MG63 (cell line): ENCODE measurements at regions not wholly inside any gene's neighbourhood (a gene's known extent, or its start where the extent isn't known, plus 50 kb on each side); places are given as distances from the start of the nearest gene placed in this dataset.

Source experiments
- DNase-seq: peaks from one replicate; pipeline ENCODE4 v3.0.0-alpha.2; 2020
- H3K27me3 ChIP-seq: fragments of 250-450 bp; sonication (Bioruptor Pico); 2 replicates; pipeline ENCODE4 v1.5.1; 2020; ENCODE audit warnings: mild to moderate bottlenecking, moderate library complexity
- H3K36me3 ChIP-seq: fragments of 250-450 bp; sonication (Bioruptor Pico); 2 replicates; pipeline ENCODE4 v1.5.1; 2020; ENCODE audit warnings: mild to moderate bottlenecking, moderate library complexity
- H3K4me3 ChIP-seq: fragments of 250-450 bp; sonication (Bioruptor Pico); 2 replicates; pipeline ENCODE4 v1.5.1; 2020; ENCODE audit warnings: mild to moderate bottlenecking, moderate library complexity
- H3K9me3 ChIP-seq: fragments of 250-450 bp; sonication (Bioruptor Pico); 2 replicates; pipeline ENCODE4 v1.5.1; 2020; ENCODE audit warnings: mild to moderate bottlenecking, moderate library complexity

- Histone ChIP-seq H3K36me3 (no peaks in the 10 kb centered on the region), H3K27me3 (no peaks in the 10 kb centered on the region), H3K4me3 (no peak overlapping the region), H3K9me3 (no peaks in the 10 kb centered on the region)
- DNase-seq, result no peak
Observed at GRCh38 chr2:16007167-16007934, 67.0 kb downstream of the MYCN start.

- no peaks in the 10 kb centered on the region for H3K27me3 ChIP-seq
- no peak overlapping the region for H3K4me3 ChIP-seq
- no peaks in the 10 kb centered on the region for H3K9me3 ChIP-seq
- no peaks in the 10 kb centered on the region for H3K36me3 ChIP-seq
- DNase-seq, result no peak
Observed at GRCh38 chr2:16006537-16007166, 66.3 kb downstream of the MYCN start.

DNA sequence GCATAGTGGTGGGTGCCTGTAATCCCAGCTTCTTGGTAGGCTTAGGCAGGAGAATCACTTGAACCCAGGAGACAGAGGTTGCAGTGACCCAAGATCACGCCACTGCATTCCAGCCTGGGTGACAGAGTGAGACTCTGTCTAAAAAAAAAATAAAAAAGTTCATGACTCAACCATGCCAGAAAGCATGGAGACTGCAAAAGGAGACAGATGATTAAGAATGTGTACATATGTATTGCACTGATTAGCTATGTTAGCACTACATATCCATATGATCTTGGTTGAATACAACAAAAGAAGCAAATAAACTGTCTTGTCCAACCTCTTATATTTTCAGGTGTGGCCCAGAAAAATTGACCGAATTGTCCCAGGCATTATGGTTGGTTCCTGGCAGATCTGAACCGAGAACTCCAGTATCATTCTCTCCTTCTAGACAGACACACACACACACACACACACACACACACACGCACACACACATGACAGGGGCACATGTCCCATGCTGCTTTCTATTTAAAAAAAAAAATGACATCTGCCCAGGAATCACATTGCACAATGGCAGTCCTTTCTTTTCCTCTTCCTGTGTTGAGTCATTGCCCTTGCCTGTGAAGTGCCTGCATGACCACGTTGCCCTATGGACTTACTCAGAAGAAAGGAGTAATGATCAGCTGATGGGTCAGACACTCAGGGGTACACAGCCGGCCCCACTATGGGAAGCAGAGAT is 65.6 kb downstream of the MYCN start:
- DNase-seq, result peak; percentile 15
- Histone ChIP-seq H3K9me3 (no peaks in the 10 kb centered on the region), H3K4me3 (no peak overlapping the region), H3K36me3 (no peaks in the 10 kb centered on the region), H3K27me3 (no peaks in the 10 kb centered on the region)

GRCh38 chr2:16005389-16005788 is 65.0 kb downstream of the MYCN start:
- Histone ChIP-seq H3K9me3 (no peaks in the 10 kb centered on the region), H3K36me3 (no peaks in the 10 kb centered on the region), H3K4me3 (no peak overlapping the region), H3K27me3 (no peaks in the 10 kb centered on the region)
- DNase-seq, result no peak

- Histone ChIP-seq H3K27me3 (no peaks in the 10 kb centered on the region; the same call in 1 of the 2 replicates), H3K9me3 (no peaks in the 10 kb centered on the region), H3K4me3 (no peak overlapping the region), H3K36me3 (no peaks in the 10 kb centered on the region)
- DNase-seq, result no peak
Observed at GRCh38 chr2:16003809-16004208, 63.5 kb downstream of the MYCN start.

- no peaks in the 10 kb centered on the region; the same call in 1 of the 2 replicates for H3K27me3 ChIP-seq
- no peaks in the 10 kb centered on the region for H3K9me3 ChIP-seq
- DNase-seq, result no peak
- H3K4me3 ChIP-seq, result no peak overlapping the region
- no peaks in the 10 kb centered on the region for H3K36me3 ChIP-seq
Observed at GRCh38 chr2:16003152-16003551, 62.8 kb downstream of the MYCN start.

GRCh38 chr2:16002575-16002974 is 62.2 kb downstream of the MYCN start:
- Histone ChIP-seq H3K4me3 (no peak overlapping the region), H3K36me3 (no peaks in the 10 kb centered on the region)

DNA sequence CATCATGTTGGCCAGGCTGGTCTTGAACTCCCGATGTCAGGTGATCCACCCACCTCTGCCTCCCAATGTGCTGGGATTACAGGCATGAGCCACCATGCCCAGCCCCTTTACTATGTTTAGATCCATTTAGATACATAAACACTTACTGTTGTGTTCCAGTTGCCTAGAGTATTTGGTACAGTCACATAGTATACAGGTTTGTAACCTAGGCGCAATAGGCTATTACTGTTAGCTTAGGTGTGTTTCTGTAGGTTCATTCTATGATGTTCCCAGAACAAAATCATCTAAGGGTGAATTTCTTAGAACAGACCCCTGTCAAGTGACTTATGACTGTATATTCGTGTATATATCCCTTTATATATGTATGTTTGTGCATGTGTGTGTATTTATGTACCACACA is 61.8 kb downstream of the MYCN start:
- Histone ChIP-seq H3K4me3 (no peak overlapping the region), H3K27me3 (no peaks in the 10 kb centered on the region; the same call in 1 of the 2 replicates), H3K9me3 (no peaks in the 10 kb centered on the region), H3K36me3 (no peaks in the 10 kb centered on the region)
- DNase-seq, result no peak

More at GRCh38 chr2:16002575-16002974, 62.2 kb downstream of the MYCN start:
- Histone ChIP-seq H3K9me3 (no peaks in the 10 kb centered on the region), H3K27me3 (no peaks in the 10 kb centered on the region; the same call in 1 of the 2 replicates)
- no peak for DNase-seq

DNA sequence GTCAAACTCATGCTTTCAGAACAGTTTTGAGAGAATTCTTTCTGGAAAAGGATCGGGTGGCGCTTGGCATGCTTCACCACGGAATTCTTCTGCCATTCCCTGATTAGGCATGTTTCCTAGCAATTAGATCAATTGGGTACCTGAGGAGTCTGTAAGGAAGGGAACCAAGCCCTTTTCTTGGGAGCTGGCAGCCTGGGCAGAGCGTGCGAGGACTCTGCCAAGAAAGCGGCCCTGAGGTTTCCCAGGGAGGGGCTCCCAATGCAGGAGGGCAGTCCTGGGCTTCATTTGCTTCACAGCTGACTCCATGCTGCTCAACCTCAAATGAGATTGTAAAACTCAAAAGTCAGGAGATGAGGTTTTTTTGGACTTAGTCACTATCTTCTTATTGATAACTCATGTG is 60.3 kb downstream of the MYCN start:
- Histone ChIP-seq H3K27me3 (no peaks in the 10 kb centered on the region; the same call in 1 of the 2 replicates), H3K9me3 (no peaks in the 10 kb centered on the region), H3K36me3 (no peaks in the 10 kb centered on the region), H3K4me3 (no peak overlapping the region)
- no peak for DNase-seq

DNA sequence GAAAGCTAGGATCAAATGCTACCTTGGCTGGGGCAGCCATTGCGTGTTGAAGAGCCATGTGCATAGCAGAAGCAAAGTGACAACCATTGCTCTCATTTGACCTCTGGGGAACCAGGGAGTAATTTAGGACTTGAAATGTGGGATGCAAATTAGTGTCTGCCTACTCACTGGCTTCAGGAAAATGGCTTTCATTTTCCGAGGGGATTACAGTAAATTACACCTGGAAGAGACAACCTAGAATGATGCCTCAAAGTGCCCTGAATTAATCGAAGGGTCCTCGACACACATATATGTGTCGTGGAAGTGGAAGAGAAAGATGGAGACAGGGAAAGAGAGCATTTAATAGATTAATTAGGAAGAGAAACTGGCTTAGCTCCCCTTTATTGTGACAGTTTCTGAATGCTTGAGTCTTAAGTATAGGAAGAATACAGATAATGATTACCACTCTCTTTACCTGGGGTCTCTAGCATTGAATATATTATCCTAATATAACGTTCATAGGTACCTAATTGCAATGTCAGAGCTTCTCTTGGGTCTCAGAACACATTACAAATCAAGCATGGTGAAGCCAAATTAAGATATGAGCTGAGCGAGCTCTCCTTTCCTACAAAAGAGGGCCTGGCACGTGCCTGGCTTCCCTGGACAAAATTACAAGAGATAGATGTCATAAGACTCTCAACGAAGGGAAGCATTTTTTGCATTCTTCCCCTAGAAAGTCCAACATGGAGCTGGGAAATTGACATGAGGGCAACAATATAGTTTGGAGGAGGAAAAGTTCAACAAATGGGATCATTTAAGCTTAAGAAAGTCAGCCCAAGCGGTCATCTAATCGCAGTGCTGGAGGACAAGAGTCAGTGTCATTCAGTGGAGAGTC is 59.5 kb downstream of the MYCN start:
- Histone ChIP-seq H3K9me3 (no peaks in the 10 kb centered on the region), H3K4me3 (no peak overlapping the region), H3K27me3 (no peaks in the 10 kb centered on the region; the same call in 1 of the 2 replicates)

GRCh38 chr2:15997728-15998280 is 57.5 kb downstream of the MYCN start:
- Histone ChIP-seq H3K36me3 (no peaks in the 10 kb centered on the region), H3K4me3 (no peak overlapping the region), H3K9me3 (no peaks in the 10 kb centered on the region), H3K27me3 (no peaks in the 10 kb centered on the region; the same call in 1 of the 2 replicates)
- DNase-seq, result no peak

More for the DNA sequence above, 59.5 kb downstream of the MYCN start:
- no peaks in the 10 kb centered on the region for H3K36me3 ChIP-seq
- no peak for DNase-seq

GRCh38 chr2:15996536-15997423 is 56.4 kb downstream of the MYCN start:
- no peak overlapping the region for H3K4me3 ChIP-seq
- no peaks in the 10 kb centered on the region for H3K36me3 ChIP-seq
- no peak for DNase-seq
- H3K9me3 ChIP-seq, result no peaks in the 10 kb centered on the region
- no peaks in the 10 kb centered on the region; the same call in 1 of the 2 replicates for H3K27me3 ChIP-seq
